ENCODE measurements at regions not wholly inside any gene's neighbourhood (a gene's known extent, or its start where the extent isn't known, plus 50 kb on each side); places are given as distances from the start of the nearest gene placed in this dataset.

DNA sequence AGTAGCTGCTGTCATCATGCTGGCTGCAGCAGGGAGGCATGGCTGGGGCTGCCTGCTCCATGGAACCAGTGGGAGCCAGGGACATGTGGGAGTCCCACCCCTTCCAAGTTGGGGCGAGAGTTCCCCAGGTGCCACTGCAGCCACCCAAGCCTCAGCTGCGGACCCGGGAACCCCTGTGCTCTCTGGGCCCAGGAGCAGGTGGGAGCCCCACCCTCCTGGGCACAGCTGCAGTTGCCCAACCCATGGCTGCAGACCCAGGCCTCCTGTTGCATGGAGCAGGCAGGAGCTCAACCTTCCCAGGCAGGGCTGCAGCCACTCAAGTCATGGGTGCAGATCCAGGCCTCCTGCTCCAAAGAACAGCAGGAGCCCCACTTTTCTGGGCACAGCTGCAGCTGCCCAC is 274.2 kb upstream of the KCNJ16 start:
- no peak for TF ChIP-seq POLR2A (IDR thresholded peaks at IDR 0.05)
- TF ChIP-seq, protein P1, sequence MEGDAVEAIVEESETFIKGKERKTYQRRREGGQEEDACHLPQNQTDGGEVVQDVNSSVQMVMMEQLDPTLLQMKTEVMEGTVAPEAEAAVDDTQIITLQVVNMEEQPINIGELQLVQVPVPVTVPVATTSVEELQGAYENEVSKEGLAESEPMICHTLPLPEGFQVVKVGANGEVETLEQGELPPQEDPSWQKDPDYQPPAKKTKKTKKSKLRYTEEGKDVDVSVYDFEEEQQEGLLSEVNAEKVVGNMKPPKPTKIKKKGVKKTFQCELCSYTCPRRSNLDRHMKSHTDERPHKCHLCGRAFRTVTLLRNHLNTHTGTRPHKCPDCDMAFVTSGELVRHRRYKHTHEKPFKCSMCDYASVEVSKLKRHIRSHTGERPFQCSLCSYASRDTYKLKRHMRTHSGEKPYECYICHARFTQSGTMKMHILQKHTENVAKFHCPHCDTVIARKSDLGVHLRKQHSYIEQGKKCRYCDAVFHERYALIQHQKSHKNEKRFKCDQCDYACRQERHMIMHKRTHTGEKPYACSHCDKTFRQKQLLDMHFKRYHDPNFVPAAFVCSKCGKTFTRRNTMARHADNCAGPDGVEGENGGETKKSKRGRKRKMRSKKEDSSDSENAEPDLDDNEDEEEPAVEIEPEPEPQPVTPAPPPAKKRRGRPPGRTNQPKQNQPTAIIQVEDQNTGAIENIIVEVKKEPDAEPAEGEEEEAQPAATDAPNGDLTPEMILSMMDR (IDR thresholded peaks at IDR 0.05 in 4 of 5, conservative IDR thresholded peaks at IDR 0.05 in 1 of 5) = no peak
